ENCODE measurements at regions not wholly inside any gene's neighbourhood (a gene's known extent, or its start where the extent isn't known, plus 50 kb on each side); places are given as distances from the start of the nearest gene placed in this dataset.

DNA sequence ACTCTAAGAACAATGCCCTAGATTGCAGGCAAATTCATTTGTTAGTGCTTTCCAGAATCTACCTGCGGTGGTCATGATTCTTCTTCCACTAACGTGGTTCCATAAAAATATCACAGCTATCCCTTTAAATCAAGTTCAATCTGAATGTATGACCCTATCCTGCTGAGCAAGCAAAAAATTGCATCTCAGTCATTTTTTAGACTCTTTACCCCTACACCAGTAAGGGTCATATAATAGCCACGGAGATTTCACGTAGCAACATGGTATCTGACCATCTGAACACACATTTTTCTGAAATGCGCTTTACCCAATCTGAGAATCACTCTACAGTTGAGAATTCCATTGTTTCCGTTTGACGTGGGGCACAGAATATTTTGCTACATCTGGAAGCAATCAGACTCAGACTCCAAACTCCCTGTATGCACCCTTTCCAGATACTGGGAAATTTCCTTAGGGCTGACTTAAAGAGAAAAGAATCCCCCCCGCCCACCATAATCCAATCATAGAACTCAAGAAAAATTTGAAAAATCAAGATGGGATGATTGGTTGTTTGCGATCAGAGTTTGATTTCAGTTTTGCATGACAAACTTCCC, 699.2 kb upstream of the ZP4 start:
- H3K9me3 ChIP-seq (ENCODE audit: control insufficient read depth in 4 of 4, low read length in 3 of 4): no peaks in the 10 kb centered on the region
- H3K4me3 ChIP-seq (ENCODE audit: low read depth in 1 of 3, low read length in 3 of 3): no peak overlapping the region
- H3K36me3 ChIP-seq (ENCODE audit: control insufficient read depth in 4 of 4, insufficient read depth in 3 of 4, low read depth in 1 of 4, low read length in 3 of 4): no peaks in the 10 kb centered on the region
- no peaks in the 10 kb centered on the region for H3K27me3 ChIP-seq (ENCODE audit: control insufficient read depth in 4 of 4, insufficient read depth in 4 of 4, low read length in 3 of 4)
- no peak for DNase-seq (ENCODE audit: low spot score)
- 73% methylated on average over 9 of the region's 9 CpGs for WGBS
- no peak overlapping the region for H3K27ac ChIP-seq (ENCODE audit: low read depth in 1 of 2, low read length in 2 of 2)
- TF ChIP-seq FOXA1 (IDR thresholded peaks at IDR 0.05) (no peak), TAF1 (conservative IDR thresholded peaks at IDR 0.05) (no peak), FOXA2 (IDR thresholded peaks at IDR 0.05) (no peak), JUND (IDR thresholded peaks at IDR 0.05) (no peak), SP1 (IDR thresholded peaks at IDR 0.05) (no peak), YY1 (IDR thresholded peaks at IDR 0.05) (no peak), HNF4G (IDR thresholded peaks at IDR 0.05) (no peak), RAD21 (IDR thresholded peaks at IDR 0.05) (no peak), GABPA (IDR thresholded peaks at IDR 0.05 in 1 of 2, conservative IDR thresholded peaks at IDR 0.05 in 1 of 2) (no peak), NR2F2 (IDR thresholded peaks at IDR 0.05) (no peak)
- TF ChIP-seq, protein P1, sequence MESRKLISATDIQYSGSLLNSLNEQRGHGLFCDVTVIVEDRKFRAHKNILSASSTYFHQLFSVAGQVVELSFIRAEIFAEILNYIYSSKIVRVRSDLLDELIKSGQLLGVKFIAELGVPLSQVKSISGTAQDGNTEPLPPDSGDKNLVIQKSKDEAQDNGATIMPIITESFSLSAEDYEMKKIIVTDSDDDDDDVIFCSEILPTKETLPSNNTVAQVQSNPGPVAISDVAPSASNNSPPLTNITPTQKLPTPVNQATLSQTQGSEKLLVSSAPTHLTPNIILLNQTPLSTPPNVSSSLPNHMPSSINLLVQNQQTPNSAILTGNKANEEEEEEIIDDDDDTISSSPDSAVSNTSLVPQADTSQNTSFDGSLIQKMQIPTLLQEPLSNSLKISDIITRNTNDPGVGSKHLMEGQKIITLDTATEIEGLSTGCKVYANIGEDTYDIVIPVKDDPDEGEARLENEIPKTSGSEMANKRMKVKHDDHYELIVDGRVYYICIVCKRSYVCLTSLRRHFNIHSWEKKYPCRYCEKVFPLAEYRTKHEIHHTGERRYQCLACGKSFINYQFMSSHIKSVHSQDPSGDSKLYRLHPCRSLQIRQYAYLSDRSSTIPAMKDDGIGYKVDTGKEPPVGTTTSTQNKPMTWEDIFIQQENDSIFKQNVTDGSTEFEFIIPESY (IDR thresholded peaks at IDR 0.05): no peak
- TF ChIP-seq, protein P2, sequence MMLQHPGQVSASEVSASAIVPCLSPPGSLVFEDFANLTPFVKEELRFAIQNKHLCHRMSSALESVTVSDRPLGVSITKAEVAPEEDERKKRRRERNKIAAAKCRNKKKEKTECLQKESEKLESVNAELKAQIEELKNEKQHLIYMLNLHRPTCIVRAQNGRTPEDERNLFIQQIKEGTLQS (IDR thresholded peaks at IDR 0.05): no peak
- TF ChIP-seq, protein P3, sequence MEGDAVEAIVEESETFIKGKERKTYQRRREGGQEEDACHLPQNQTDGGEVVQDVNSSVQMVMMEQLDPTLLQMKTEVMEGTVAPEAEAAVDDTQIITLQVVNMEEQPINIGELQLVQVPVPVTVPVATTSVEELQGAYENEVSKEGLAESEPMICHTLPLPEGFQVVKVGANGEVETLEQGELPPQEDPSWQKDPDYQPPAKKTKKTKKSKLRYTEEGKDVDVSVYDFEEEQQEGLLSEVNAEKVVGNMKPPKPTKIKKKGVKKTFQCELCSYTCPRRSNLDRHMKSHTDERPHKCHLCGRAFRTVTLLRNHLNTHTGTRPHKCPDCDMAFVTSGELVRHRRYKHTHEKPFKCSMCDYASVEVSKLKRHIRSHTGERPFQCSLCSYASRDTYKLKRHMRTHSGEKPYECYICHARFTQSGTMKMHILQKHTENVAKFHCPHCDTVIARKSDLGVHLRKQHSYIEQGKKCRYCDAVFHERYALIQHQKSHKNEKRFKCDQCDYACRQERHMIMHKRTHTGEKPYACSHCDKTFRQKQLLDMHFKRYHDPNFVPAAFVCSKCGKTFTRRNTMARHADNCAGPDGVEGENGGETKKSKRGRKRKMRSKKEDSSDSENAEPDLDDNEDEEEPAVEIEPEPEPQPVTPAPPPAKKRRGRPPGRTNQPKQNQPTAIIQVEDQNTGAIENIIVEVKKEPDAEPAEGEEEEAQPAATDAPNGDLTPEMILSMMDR (IDR thresholded peaks at IDR 0.05; ENCODE audit: low read depth, low read length, missing input control): no peak
- TF ChIP-seq, protein P4, sequence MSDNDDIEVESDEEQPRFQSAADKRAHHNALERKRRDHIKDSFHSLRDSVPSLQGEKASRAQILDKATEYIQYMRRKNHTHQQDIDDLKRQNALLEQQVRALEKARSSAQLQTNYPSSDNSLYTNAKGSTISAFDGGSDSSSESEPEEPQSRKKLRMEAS (IDR thresholded peaks at IDR 0.05): no peak
- H3K4me1 ChIP-seq (ENCODE audit: control insufficient read depth in 4 of 4, insufficient read depth in 4 of 4, low read length in 3 of 4): no peaks in the 10 kb centered on the region
- H3K9ac ChIP-seq (ENCODE audit: low read depth in 1 of 2, low read length in 2 of 2): no peak overlapping the region

DNA sequence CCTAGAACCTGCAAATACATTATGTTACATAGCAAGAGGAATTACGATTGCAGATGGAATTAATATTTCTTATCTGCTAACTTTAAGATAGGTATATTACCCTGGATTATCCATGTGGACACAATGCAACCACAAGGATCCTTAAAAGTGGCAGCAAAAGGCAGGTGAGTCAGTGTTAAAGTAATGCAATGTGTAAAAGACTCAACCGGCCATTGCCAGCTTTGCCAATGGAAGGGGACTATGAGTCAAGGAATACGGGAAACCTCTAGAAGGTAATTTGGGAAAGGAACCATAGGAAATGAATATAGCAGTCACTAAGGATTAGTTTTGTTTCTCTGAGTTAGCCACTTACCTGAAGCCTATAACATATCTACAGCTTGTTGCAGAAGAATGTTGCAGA, 692.1 kb upstream of the ZP4 start:
- DNase-seq (ENCODE audit: low spot score): no peak
- no peaks in the 10 kb centered on the region for H3K36me3 ChIP-seq (ENCODE audit: control insufficient read depth in 4 of 4, insufficient read depth in 3 of 4, low read depth in 1 of 4, low read length in 3 of 4)
- no peak overlapping the region for H3K9ac ChIP-seq (ENCODE audit: low read depth in 1 of 2, low read length in 2 of 2)
- no peaks in the 10 kb centered on the region for H3K9me3 ChIP-seq (ENCODE audit: control insufficient read depth in 4 of 4, low read length in 3 of 4)
- no peaks in the 10 kb centered on the region for H3K27me3 ChIP-seq (ENCODE audit: control insufficient read depth in 4 of 4, insufficient read depth in 4 of 4, low read length in 3 of 4)
- H3K27ac ChIP-seq (ENCODE audit: low read depth in 1 of 2, low read length in 2 of 2): no peak overlapping the region
- no peak for TF ChIP-seq FOXA1 (IDR thresholded peaks at IDR 0.05)
- TF ChIP-seq YY1 (IDR thresholded peaks at IDR 0.05): no peak
- no peaks in the 10 kb centered on the region for H3K4me1 ChIP-seq (ENCODE audit: control insufficient read depth in 4 of 4, insufficient read depth in 4 of 4, low read length in 3 of 4)
- 81% methylated on average over 3 of the region's 3 CpGs for WGBS
- H3K4me3 ChIP-seq (ENCODE audit: low read depth in 1 of 3, low read length in 3 of 3): no peak overlapping the region

DNA sequence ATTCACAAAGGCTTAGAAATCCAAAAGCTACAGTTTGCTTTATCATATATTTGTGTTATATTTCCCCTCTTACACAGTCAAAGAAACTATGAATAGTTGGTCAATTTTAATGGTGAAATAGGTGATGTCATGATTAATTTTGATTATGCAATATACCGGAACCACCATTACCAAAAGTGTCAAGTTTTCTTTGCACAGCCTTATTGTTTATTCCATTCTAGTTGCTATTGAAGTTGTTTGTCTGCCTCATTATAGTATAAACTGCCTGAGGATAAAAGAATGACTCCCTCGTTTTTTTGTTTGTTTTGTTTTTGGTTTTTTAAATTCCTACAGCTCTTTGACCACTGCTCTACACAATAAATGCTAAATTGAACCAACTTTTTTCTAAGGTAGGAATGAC, 690.6 kb upstream of the ZP4 start:
- Histone ChIP-seq H3K4me1 (ENCODE audit: control insufficient read depth in 4 of 4, insufficient read depth in 4 of 4, low read length in 3 of 4) (no peaks in the 10 kb centered on the region), H3K27me3 (ENCODE audit: control insufficient read depth in 4 of 4, insufficient read depth in 4 of 4, low read length in 3 of 4) (no peaks in the 10 kb centered on the region), H3K36me3 (ENCODE audit: control insufficient read depth in 4 of 4, insufficient read depth in 3 of 4, low read depth in 1 of 4, low read length in 3 of 4) (no peaks in the 10 kb centered on the region), H3K9me3 (ENCODE audit: control insufficient read depth in 4 of 4, low read length in 3 of 4) (no peaks in the 10 kb centered on the region), H3K9ac (ENCODE audit: low read depth in 1 of 2, low read length in 2 of 2) (no peak overlapping the region), H3K27ac (ENCODE audit: low read depth in 1 of 2, low read length in 2 of 2) (no peak overlapping the region), H3K4me3 (ENCODE audit: low read depth in 1 of 3, low read length in 3 of 3) (no peak overlapping the region)
- 58% methylated on average over 2 of the region's 2 CpGs for WGBS
- no peak for DNase-seq (ENCODE audit: low spot score)
- no peak for TF ChIP-seq SP1 (IDR thresholded peaks at IDR 0.05)
- no peak for TF ChIP-seq GABPA (IDR thresholded peaks at IDR 0.05 in 1 of 2, conservative IDR thresholded peaks at IDR 0.05 in 1 of 2)
- TF ChIP-seq, protein P3 (IDR thresholded peaks at IDR 0.05; ENCODE audit: low read depth, low read length, missing input control): no peak
- no peak for TF ChIP-seq FOXA1 (IDR thresholded peaks at IDR 0.05)
- no peak for TF ChIP-seq RXRA (IDR thresholded peaks at IDR 0.05)
- TF ChIP-seq, protein P1 (IDR thresholded peaks at IDR 0.05): no peak
- no peak for TF ChIP-seq JUND (IDR thresholded peaks at IDR 0.05)
- TF ChIP-seq TAF1 (conservative IDR thresholded peaks at IDR 0.05): no peak
- no peak for TF ChIP-seq HNF4G (IDR thresholded peaks at IDR 0.05)
- no peak for TF ChIP-seq RAD21 (IDR thresholded peaks at IDR 0.05)
- no peak for TF ChIP-seq FOXA2 (IDR thresholded peaks at IDR 0.05)
